NT2/D1 (cell line): ENCODE measurements at regions not wholly inside any gene's neighbourhood (a gene's known extent, or its start where the extent isn't known, plus 50 kb on each side); places are given as distances from the start of the nearest gene placed in this dataset.

ENCODE experiments used
- DNase-seq: peaks from one replicate; pipeline ENCODE4 v3.0.0-alpha.2; 2011; ENCODE audit warnings: low read depth, low spot score
- H3K27me3 ChIP-seq: 2 replicates; pipeline ENCODE4 v1.6.0; 2011; ENCODE audit warnings: mild to moderate bottlenecking; ENCODE audit not compliant: insufficient read length, insufficient read depth
- H3K36me3 ChIP-seq: 2 replicates; pipeline ENCODE4 v1.6.1; 2011; ENCODE audit warnings: mild to moderate bottlenecking, low read length, mixed read lengths; ENCODE audit not compliant: insufficient read depth, insufficient read length
- H3K4me1 ChIP-seq: 2 replicates; pipeline ENCODE4 v1.5.1; 2011; ENCODE audit not compliant: insufficient read depth, insufficient read length
- H3K4me3 ChIP-seq: 2 replicates; pipeline ENCODE4 v1.5.1; 2011; ENCODE audit warnings: low read depth; ENCODE audit not compliant: insufficient read length
- H3K9ac ChIP-seq: 2 replicates; pipeline ENCODE4 v1.6.0; 2011; ENCODE audit warnings: low read depth; ENCODE audit not compliant: insufficient read length
- H3K9me3 ChIP-seq: 2 replicates; pipeline ENCODE4 v1.5.1; 2011; ENCODE audit warnings: mild to moderate bottlenecking, low read length; ENCODE audit not compliant: insufficient read depth
- SUZ12 ChIP-seq: IDR thresholded peaks from 2 replicates; pipeline ENCODE4 v1.6.1; 2011; ENCODE audit not compliant: insufficient read length, insufficient read depth; ENCODE audit errors: extremely low read depth
- YY1 ChIP-seq: IDR thresholded peaks from 2 replicates; pipeline ENCODE4 v1.6.1; 2011; ENCODE audit not compliant: insufficient read length, insufficient read depth
- ZNF274 ChIP-seq: IDR thresholded peaks from 2 replicates; pipeline ENCODE4 v1.6.1; 2011; ENCODE audit warnings: mild to moderate bottlenecking, low read depth, low read length

- TF ChIP-seq ZNF274, result no peak
- no peak for TF ChIP-seq YY1
- TF ChIP-seq SUZ12, result no peak
- DNase-seq, result no peak
- no peak overlapping the region for H3K9ac ChIP-seq
- no peaks in the 10 kb centered on the region for H3K9me3 ChIP-seq
- H3K4me1 ChIP-seq, result no peaks in the 10 kb centered on the region
- no peaks in the 10 kb centered on the region for H3K36me3 ChIP-seq
- no peaks in the 10 kb centered on the region for H3K27me3 ChIP-seq
- H3K4me3 ChIP-seq, result no peak overlapping the region
Observed at GRCh38 chr6:68391953-68392352, 243.1 kb upstream of the ADGRB3 start.

GRCh38 chr6:68372991-68373390, 262.1 kb upstream of the ADGRB3 start:
- no peak for TF ChIP-seq SUZ12
- no peak for TF ChIP-seq YY1
- TF ChIP-seq ZNF274, result no peak
- H3K9me3 ChIP-seq, result no peaks in the 10 kb centered on the region

GRCh38 chr6:68368845-68369244, 266.2 kb upstream of the ADGRB3 start:
- TF ChIP-seq YY1 (no peak), ZNF274 (no peak), SUZ12 (no peak)
- H3K36me3 ChIP-seq, result no peaks in the 10 kb centered on the region
- no peaks in the 10 kb centered on the region for H3K9me3 ChIP-seq
- no peaks in the 10 kb centered on the region for H3K4me1 ChIP-seq
- no peaks in the 10 kb centered on the region for H3K27me3 ChIP-seq
- H3K9ac ChIP-seq, result no peak overlapping the region
- DNase-seq, result no peak
- H3K4me3 ChIP-seq, result no peak overlapping the region

More at GRCh38 chr6:68372991-68373390, 262.1 kb upstream of the ADGRB3 start:
- no peaks in the 10 kb centered on the region for H3K36me3 ChIP-seq
- no peak for DNase-seq
- no peak overlapping the region for H3K9ac ChIP-seq
- H3K27me3 ChIP-seq, result no peaks in the 10 kb centered on the region
- no peak overlapping the region for H3K4me3 ChIP-seq
- H3K4me1 ChIP-seq, result no peaks in the 10 kb centered on the region

- no peaks in the 10 kb centered on the region for H3K36me3 ChIP-seq
- H3K4me3 ChIP-seq, result no peak overlapping the region
- no peaks in the 10 kb centered on the region for H3K4me1 ChIP-seq
- H3K9me3 ChIP-seq, result no peaks in the 10 kb centered on the region
- H3K9ac ChIP-seq, result no peak overlapping the region
- H3K27me3 ChIP-seq, result no peaks in the 10 kb centered on the region
- DNase-seq, result no peak
- TF ChIP-seq ZNF274, result no peak
- TF ChIP-seq SUZ12, result no peak
- TF ChIP-seq YY1, result no peak
Observed at GRCh38 chr6:68364271-68364805, 270.7 kb upstream of the ADGRB3 start.

GRCh38 chr6:68343901-68344300, 291.2 kb upstream of the ADGRB3 start:
- H3K27me3 ChIP-seq, result no peaks in the 10 kb centered on the region
- H3K9me3 ChIP-seq, result no peaks in the 10 kb centered on the region
- DNase-seq, result peak; percentile 40
- no peaks in the 10 kb centered on the region for H3K36me3 ChIP-seq
- no peaks in the 10 kb centered on the region for H3K4me1 ChIP-seq
- H3K9ac ChIP-seq, result no peak overlapping the region
- TF ChIP-seq YY1, result no peak
- TF ChIP-seq SUZ12, result no peak
- no peak for TF ChIP-seq ZNF274
- H3K4me3 ChIP-seq, result no peak overlapping the region

GRCh38 chr6:68342286-68342685, 292.8 kb upstream of the ADGRB3 start:
- Histone ChIP-seq H3K27me3 (no peaks in the 10 kb centered on the region), H3K36me3 (no peaks in the 10 kb centered on the region), H3K9ac (no peak overlapping the region), H3K4me3 (no peak overlapping the region), H3K9me3 (no peaks in the 10 kb centered on the region), H3K4me1 (no peaks in the 10 kb centered on the region)
- TF ChIP-seq YY1 (no peak), ZNF274 (no peak), SUZ12 (no peak)
- DNase-seq, result no peak

GRCh38 chr6:68339488-68340131, 295.5 kb upstream of the ADGRB3 start:
- Histone ChIP-seq H3K9me3 (no peaks in the 10 kb centered on the region), H3K9ac (no peak overlapping the region), H3K4me3 (no peak overlapping the region), H3K36me3 (no peaks in the 10 kb centered on the region), H3K27me3 (no peaks in the 10 kb centered on the region), H3K4me1 (no peaks in the 10 kb centered on the region)
- no peak for DNase-seq
- no peak for TF ChIP-seq ZNF274
- no peak for TF ChIP-seq YY1
- TF ChIP-seq SUZ12, result no peak
